ENCODE measurements at regions not wholly inside any gene's neighbourhood (a gene's known extent, or its start where the extent isn't known, plus 50 kb on each side); places are given as distances from the start of the nearest gene placed in this dataset.
"Not testable (repeated sequence)": the region's sequence is repeated elsewhere in the genome, so short reads cannot be mapped to it uniquely, and the experiment has no call there.

DNA sequence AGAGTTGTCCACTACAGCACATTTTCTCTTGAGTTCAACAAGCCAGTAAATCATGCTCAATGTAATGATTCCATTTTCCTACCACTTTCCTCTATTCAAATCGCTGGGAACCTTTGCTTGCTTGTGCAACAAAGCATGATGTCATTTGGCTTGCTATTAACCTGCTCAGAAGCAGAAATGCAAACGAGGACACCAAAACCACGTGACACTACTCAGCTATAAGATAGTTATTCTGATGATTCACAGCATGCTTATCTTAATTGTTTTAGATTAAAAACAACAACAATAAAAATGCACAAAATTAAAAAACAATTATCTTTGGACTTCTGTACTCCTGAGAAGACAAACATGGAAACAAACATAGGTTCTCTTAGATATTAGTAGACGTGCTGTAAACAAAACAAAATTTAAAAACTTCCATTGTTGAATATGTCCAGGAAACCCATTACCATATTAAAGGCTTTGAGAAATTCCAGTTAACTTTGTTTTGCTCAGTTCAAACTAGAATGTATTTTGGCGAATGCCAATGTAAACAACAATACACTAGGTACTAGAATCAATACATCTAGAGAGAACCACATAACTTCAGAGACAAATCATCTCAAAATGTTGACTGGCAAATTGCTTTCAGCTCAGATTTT, 77.5 kb upstream of the KRAS start:
- peak; percentile 99 for FAIRE-seq

DNA sequence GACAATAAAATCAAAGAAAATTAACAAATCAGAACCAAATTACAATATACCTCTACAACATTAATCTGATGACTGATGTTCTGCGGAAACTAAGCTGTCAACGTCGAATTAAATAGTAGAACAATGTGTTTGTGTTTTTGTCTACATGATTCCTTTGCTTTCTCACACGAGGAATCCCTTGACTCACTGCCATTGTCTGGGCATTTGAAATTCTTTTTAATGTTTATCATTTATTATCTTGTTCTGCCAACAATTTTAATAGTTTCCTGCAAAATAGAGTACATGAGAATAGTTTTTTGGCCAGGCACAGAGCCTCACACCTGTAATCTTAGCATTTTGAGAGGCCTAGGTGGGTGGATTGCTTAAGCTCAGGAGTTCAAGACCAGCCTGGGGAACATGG, 76.6 kb upstream of the KRAS start:
- FAIRE-seq, result no peak

DNA sequence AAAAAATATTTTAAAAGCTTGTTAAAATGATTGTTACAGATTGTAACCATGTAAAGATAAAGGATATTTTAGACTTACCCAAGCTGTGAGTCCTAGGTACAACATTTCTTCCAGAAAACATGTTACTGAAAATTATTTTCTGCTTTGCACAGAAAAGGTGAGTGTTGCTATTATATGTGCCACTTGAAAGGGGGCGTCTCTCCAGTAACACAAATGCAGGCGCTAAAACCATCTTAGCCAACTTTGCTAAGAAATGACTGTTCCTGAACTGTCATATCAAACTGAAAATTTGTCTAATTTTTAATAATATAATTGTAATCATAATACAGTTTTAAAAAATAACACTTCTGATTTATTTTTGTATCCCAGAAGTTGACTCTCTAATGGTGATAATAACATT, 75.6 kb upstream of the KRAS start:
- no peak for FAIRE-seq

DNA sequence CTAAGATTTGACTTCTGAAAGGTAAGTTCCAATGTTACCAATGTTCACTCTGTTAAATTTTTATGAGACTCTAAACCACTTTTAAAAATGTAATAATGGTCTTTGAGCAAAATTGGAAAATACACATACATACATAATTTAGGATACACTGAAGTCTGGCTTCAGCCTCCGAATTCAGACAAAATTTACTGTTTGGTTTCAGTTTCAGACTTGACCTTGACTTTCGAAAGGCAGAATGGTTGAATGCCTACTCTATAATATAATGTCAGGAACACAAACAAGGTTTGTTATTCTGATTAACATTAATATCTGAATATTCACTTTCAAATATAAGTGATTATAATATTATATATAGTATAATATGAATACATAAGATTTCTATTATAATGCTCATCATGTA, 74.1 kb upstream of the KRAS start:
- FAIRE-seq, result no peak

DNA sequence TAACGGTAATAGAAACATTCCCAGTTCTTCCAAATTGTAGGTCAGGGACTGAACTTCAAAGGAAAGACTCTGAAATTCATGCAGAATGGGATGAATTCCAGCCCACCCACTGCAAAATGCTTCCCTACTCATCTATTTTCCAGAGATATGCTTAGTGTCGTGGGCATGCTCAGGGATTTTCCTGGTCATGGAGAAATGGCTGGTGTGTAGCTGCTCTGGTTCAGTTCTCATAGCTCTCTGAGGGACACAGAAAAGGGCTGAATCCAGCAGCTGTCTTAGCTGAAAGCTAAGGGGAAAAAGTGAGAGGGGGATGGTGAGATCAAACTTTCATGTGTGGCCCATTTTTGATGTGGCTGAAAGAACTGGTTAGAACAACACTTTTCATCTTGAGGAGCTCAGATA, 72.9 kb upstream of the KRAS start:
- FAIRE-seq, result no peak

DNA sequence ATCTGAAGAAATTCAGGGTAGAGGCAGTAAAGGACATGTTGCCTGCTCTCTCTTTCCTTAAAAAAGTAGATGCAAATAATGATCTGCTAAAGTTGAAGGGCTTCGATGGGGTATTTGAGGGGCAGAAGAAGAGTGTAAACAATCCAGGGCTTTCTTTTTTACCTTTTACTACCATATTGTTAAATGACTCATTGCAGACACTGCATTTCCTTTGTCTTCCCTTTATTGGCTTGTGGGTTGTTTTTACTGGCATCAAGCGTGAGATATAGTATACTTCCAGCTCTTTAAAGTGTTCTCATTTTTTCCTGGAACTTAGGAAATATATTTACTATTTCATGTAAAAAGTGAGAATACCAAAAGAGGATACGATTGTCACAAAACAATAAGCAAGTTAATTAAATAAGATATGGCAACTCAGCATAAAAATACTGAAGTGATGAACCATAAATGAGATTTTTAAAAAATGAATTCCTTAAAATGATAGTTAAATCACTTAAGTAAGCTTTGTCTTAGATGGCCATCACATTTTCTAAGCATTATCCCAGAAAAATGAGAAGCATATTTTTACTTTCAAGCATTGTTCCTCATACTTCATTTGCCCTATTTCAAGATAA, 72.3 kb upstream of the KRAS start:
- no peak for FAIRE-seq

DNA sequence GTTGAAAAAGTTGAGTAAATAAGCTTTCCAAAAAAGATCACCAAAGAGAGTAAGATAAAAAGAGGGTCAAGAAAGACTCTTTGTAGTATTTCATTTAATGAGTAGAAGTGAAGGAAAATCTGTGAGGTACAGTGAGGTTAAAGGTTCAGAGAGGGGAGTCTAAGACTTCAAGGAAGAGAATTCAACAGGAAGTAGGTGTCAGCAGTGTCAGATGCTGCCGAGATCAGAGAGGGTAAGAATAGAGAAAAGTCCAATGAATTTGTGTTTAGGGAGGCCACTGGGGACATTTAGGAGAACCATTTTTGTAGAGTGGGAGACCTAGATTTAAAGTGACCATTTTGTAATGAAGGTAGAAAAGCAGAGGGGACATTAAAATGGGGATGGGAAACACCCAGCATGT, 71.6 kb upstream of the KRAS start:
- FAIRE-seq, result no peak

DNA sequence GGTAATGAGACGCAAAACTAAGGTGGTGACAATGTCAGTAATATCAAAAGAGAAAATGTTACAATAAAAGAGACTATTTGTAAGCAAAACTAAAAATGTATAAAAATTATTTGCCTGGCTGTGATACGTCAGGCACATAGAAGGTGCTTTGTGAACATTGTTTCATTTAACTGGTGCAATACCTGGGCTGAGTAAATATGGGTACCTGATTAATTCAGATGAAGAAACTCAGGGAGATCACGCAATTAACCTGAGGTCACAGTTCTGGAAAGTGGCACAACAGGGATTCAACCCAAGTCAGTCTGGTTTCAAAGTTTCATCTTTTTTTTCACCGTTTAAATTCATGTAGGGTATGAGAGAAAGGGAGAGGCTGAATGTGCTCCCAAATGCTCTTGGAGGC, 71.0 kb upstream of the KRAS start:
- no peak for FAIRE-seq

DNA sequence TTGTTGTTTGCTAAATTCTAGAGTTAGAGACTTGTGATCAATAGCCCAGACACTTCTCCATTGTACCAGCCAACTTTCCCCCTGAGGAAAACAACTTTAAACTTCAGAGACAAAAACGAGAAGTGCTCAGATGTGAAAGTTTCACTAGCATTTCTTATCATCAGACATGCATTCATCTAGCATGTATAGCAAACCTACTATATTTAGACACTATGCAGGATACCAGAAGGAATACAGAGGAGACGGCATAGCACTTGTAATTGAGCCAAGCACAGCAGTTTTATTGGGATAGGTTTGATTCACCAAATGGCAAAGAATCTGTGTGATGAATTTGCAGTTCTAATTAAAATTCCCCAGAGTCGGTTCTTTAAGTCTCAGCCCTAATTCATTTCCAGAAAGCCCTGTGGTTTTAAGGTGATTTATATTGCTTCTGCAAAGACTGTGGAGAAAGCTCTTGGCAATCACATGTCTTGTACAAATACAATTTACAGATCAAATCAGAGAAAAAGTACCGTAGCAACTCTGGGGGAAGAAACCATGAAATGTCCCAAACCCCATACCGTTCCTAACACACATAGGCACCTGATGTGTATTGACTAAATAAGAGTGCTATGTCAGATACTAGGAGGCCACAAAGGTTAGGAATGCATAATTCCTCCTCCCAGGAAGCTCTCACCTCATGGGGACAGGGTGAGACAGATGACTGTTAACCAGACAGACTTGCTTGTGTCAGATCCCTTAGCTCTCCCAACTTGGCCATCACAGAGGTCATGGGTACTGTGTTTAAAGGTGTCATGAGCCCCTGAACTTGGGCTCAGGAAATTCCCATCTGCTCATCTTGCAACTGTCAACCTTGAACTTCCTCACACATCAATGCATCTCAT, 69.6 kb upstream of the KRAS start:
- no peak for FAIRE-seq

DNA sequence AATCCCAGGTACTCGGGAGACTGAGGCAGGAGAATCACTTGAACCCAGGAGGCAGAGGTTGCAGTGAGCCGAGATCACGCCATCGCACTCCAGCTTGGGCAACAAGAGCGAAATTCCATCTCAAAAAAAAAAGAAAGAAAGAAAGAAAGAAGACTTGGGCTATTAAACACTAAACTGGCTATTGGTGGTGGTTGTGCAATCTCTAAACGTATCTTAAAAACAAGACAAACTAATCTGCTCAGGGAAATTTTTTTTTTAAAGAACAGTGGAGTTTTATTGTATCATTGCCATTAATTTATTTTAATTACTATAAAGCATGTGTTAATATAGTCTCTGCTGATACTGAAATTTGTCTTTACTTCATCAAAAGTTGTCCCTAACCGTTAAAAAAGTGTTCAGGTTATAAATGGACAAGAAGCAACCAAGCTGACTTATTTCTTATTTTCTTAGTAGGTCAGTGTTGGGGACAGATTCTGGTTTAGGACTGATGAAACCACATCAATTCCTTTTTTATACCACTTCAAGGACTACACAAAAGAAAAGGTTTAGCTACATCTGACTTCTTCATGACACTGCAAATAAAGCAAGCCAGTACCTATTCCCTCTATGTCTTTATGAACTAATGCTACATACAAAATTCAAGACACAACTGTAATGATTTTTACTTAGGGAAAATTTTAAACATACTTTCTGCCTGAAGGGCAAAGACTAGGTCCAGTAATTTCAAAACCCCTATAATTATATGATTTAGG, 68.7 kb upstream of the KRAS start:
- FAIRE-seq, result no peak

DNA sequence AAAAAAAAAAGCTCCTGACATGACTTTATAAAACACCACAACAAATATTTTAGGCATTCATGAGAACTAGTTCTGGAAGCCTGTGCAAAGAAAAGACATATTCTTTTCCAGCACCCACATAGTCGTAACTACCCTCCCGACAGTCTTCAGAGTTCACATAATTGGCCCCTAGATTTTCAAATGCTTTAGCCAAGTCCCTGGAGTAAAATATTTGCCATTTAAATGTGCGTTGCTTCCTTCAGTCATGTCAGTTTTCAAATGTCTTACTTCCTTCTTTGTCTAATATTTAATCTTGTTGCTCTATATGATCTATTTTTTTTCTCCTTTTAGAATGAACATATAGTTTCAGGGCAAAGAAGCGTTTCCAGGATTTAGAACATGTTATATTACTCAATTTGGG, 66.8 kb upstream of the KRAS start:
- no peak for FAIRE-seq

DNA sequence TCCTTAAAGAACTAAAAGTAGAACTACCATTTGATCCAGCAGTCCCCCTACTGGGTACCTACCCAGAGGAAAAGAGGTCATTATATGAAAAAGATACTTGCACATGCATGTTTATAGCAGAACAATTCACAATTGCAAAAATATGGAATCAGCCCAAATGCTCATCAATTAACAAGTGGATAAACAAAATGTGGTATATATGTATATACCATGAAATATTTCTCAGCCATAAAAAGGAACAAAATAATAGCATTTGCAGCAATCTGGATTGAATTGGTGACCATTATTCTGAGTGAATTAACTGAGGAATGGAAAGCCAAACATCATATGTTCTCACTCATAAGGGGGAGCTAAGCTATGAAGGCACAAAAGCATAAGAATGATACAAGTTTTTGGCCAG, 64.7 kb upstream of the KRAS start:
- FAIRE-seq, result no peak

DNA sequence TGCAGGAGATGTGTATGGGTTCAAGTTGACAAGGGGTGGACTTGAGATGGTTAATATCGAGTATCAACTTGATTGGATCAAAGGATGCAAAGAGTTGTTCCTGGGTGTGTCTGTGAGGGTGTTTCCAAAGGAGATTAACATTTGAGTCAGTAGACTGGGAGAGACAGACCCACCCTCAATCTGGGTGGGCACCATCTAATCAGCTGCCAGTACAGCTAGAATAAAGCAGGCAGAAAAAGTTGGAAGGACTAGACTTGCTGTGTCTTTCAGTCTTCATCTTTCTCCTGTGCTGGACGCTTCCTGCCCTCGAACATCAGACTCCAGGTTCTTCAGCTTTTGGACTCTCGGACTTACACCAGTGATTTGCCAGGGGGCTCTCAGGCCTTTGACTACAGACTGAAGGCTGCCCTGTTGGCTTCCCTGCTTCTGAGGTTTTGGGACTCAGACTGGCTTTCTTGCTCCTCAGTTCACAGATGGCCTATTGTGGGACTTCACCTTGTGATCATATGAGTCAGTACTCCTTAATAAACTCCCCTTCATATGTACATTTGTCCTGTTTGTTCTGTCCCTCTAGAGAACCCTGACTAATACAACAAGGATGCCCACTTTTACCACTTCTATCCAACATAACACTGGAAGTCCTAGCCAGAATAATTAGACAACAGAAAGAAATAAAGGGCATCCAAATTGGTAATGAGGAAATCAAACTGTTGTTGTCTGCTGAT, 62.7 kb upstream of the KRAS start:
- not testable (repeated sequence) for FAIRE-seq

DNA sequence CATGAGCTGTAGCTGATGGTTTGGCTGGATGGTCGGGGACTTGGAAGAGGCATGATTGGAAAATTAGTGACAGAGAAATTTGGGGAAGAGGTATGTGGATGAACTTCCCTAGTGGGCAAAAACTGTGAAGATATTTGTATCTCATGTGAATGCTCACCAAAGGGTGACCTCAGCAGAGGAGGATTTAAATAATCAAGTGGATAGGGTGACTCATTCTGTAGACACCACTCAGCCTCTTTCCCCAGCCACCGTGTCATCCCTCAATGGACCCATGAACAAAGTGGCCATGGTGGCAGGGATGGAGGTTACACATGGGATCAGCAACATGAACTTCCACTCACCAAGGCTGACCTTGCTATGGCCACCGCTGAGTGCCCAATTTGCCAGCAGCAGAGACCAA, 60.8 kb upstream of the KRAS start:
- no peak for FAIRE-seq

DNA sequence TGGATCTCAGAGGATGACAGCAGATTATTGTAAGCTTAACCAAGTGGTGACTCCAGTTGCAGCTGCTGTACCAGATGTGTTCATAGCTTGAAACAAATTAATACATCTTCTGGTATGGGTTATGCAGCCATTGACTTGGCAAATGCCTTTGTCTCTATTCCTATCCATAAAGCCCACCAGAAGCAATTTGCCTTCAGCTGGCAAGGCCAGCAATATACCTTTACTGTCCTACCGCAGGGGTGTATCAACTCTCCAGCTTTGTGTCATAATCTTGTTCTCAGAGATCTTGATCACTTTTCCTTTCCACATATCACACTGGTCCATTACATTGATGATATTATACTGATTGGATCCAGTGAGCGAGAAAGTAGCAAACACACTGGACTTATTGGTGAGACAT, 59.3 kb upstream of the KRAS start:
- FAIRE-seq, result not testable (repeated sequence)

DNA sequence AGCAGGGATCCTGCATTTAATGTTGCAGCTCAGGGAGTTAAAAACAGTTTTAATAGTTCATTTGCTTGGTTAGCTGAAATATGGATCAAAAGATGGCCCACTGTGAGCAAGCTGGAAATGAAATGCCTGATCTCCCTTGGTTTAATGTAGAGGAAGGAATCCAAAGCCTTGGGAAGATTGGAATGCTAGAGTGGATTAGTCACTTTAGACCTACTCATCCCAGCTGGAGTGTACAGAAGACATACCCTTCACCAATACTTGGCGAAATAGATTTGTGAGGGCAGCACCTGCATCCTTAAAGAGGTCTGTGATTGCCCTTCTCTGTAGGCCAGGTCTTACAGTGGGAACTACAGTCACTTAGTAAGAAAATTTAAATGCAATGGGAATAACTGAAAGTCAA, 58.0 kb upstream of the KRAS start:
- FAIRE-seq, result no peak

DNA sequence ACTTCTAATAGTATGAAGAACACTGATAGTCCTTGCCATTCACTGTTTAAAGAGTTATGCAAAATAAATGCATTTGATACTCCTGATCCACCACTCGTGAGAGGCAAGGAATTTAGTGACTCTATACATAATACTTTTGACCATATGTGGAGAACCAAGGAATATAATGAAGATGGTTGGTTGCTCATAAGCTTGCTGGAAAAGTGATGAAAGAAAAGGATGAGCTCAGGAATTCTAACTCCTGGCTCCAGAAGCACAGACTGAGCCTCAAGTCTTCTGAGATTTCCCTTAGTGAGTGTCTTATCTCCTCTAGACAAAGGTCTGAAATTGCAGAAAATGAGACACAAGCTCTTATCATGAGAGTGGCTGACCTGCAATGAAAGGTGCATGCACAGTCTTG, 57.1 kb upstream of the KRAS start:
- FAIRE-seq, result no peak

DNA sequence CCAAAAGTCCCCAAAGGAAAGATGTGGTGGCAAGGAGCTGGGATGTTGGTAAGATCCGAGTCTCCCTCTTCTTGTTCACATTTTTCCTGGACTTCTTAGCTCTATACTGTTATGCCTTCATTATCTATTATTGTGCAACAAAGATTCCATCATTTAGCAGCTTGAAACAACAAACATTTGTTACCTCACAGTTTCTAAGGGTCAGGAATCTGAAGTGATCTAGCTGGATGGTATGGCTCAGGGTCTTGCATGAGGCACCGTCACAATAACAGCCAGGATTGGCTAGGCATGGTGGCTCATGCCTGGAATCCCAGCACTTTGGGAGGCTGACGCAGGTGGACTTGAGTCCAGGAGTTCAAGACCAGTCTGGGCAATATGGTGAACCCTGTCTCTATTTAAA, 51.1 kb upstream of the KRAS start:
- FAIRE-seq, result no peak

Measured in islet of Langerhans (tissue), 1 donor.